Heart left ventricle (tissue), 13 donors: ENCODE measurements at regions not wholly inside any gene's neighbourhood (a gene's known extent, or its start where the extent isn't known, plus 50 kb on each side); places are given as distances from the start of the nearest gene placed in this dataset.

Experiments
- POLR2A ChIP-seq, 2 donors: fragments of 450-650 bp; IDR thresholded peaks; one replicate each; pipeline ENCODE4 v1.6.1; 2017; ENCODE audit warnings: antibody characterized with exemption in 2 of 2, mild to moderate bottlenecking in 2 of 2, moderate library complexity in 2 of 2
- TF ChIP-seq, protein P1 (sequence below), 12 donors: fragments of 200-600 bp; sonication (generic) in 4 of 12; IDR thresholded peaks; one replicate each; pipeline versions ENCODE4 v1.5.0 to v1.8.0; 2018 to 2022; ENCODE audit warnings: antibody characterized with exemption in 12 of 12, mild to moderate bottlenecking in 5 of 12
- donor health status: ischemic (EF 13 %, LVEDD 7.1; RV severe dilation, severe dysfunction).
- donor health status: DM: no; HTN: yes; CAD: no.
- donor health status: DM: no; HTN: no; CAD: no.
- donor health status: ischemic (EF 25% LVEDD 6.9; RV normal size, moderate dysfunction).
- donor health status: ischemic (EF 25% LVEDD 5.7; RV mildly dilated, moderate dysfunction).
- donor health status: ischemic (EF 35%, LVEDD 5.7; RV mildly dilated, moderate dysfunction).
- donor health status: nonischemic (EF 11% LVEDD 7.7; RV severe dilation, severe dysfunction).
- donor health status: DM: yes; HTN: yes; CAD: no.
- donor health status: PGD.
- donor health status: ischemic (EF 29% LVEDD 5.4; RV normal size, mild dysfunction).
- donor health status: nonischemic (EF 23%, LVEDD 6.1; RV moderate dilation, normal function).

DNA sequence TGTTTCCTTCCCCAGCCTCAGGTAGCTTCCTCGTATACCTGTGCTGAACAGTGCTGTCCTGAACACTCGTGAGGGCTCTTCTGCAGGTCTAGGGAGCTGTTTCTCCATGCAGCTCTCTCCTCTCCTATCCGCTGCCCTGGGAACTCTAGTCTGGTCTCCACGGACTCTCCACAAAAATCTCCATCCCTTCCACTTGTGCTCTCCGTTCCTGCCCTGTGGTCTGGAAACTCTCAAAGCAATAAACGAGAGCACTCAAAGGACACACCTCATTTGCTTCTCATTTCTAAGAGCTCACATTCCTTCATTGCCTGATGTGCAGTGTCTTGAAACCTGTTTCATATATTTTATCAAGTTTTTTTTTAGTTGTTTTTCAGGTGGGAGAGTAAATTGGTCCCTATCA lies 235.9 kb upstream of the RGS17 start:
- TF ChIP-seq, protein P1, sequence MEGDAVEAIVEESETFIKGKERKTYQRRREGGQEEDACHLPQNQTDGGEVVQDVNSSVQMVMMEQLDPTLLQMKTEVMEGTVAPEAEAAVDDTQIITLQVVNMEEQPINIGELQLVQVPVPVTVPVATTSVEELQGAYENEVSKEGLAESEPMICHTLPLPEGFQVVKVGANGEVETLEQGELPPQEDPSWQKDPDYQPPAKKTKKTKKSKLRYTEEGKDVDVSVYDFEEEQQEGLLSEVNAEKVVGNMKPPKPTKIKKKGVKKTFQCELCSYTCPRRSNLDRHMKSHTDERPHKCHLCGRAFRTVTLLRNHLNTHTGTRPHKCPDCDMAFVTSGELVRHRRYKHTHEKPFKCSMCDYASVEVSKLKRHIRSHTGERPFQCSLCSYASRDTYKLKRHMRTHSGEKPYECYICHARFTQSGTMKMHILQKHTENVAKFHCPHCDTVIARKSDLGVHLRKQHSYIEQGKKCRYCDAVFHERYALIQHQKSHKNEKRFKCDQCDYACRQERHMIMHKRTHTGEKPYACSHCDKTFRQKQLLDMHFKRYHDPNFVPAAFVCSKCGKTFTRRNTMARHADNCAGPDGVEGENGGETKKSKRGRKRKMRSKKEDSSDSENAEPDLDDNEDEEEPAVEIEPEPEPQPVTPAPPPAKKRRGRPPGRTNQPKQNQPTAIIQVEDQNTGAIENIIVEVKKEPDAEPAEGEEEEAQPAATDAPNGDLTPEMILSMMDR (IDR thresholded peaks at IDR 0.05): no peak
- no peak for TF ChIP-seq POLR2A (IDR thresholded peaks at IDR 0.05)
